GM19351 (cell line): ENCODE measurements at regions not wholly inside any gene's neighbourhood (a gene's known extent, or its start where the extent isn't known, plus 50 kb on each side); places are given as distances from the start of the nearest gene placed in this dataset.

Experiments
- ATAC-seq: cut with Tn5 transposase; IDR thresholded peaks from one replicate; pipeline ENCODE4 v1.9.1; 2021; ENCODE audit warnings: mild to moderate bottlenecking, moderate library complexity; ENCODE audit not compliant: unreplicated experiment

- no peak for ATAC-seq
Measured at GRCh38 chr20:40326784-40327183, 362.3 kb downstream of the MAFB start.

GRCh38 chr20:40325006-40325568 lies 363.9 kb downstream of the MAFB start:
- no peak for ATAC-seq

DNA sequence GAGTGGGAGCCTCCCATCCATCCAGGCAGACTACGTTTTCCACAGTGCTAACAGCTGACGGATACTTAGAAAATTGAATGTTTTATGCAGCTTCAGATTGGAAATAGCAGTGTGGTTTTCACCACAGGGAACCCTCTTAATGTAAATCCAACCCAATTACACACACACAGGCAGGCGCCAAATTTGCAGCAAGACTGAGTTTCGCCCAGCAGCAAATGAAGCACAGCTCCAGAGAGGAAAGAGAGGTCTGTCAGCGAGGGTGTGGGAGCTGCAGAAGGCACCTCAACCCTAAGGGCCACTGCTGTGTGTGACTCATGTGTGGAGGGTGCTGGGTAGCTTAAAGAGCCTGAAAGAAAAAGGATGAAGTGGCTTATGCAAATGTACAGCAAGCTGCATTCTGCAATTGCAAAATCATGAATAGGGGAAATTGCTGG lies 365.7 kb downstream of the MAFB start:
- ATAC-seq = no peak

GRCh38 chr20:40322941-40323340 lies 366.1 kb downstream of the MAFB start:
- no peak for ATAC-seq

- ATAC-seq = no peak
Measured at GRCh38 chr20:40320517-40321011, 368.5 kb downstream of the MAFB start.

- ATAC-seq = no peak
Measured at GRCh38 chr20:40319741-40320516, 369.1 kb downstream of the MAFB start.

- no peak for ATAC-seq
Measured at GRCh38 chr20:40319056-40319455, 370.0 kb downstream of the MAFB start.

- no peak for ATAC-seq
Measured at GRCh38 chr20:40317156-40317790, 371.8 kb downstream of the MAFB start.

DNA sequence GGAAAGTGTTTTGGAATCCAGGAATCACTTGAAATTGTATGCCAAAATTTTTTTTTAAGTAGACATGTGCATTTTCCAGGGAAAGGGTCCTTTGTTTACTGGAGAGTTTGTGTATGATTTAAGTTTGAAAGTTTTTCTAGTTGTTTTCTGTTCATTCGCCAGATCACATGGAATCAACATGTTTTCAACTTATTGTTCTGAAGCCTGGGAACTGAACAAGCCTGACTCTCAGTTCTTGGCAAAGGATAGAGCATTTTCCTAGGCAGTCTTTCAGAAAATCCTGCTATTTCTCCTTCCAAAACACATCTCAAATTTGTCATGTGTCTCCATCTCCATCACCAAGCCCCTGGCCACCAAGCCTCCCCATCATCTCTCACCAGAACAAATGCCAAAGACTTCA lies 374.8 kb downstream of the MAFB start:
- ATAC-seq = no peak

DNA sequence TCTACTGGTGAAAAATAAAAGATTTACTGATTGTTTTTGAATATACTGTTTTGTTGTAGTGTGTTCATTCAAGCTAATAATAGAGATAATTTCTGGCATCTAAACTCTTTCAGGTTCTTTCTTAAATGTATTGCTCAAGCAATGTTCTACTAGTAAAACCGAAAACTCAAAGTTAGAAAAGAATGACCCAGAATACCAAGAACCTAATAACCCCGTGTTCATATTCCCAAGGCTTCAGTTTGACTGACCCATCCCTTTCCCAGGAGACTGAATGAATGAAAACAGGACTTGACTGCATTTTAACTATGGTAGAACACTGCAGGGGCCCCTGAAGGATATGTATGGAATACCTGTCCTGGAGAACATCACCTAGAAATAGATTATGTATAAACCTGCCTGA lies 375.3 kb downstream of the MAFB start:
- no peak for ATAC-seq

GRCh38 chr20:40309731-40310130 lies 379.3 kb downstream of the MAFB start:
- no peak for ATAC-seq

GRCh38 chr20:40307997-40308396 lies 381.0 kb downstream of the MAFB start:
- no peak for ATAC-seq

GRCh38 chr20:40307268-40307667 lies 381.8 kb downstream of the MAFB start:
- ATAC-seq = no peak

- ATAC-seq = no peak
Measured at GRCh38 chr20:40305303-40305702, 383.7 kb downstream of the MAFB start.

GRCh38 chr20:40304119-40304613 lies 384.9 kb downstream of the MAFB start:
- ATAC-seq = no peak

- no peak for ATAC-seq
Measured at GRCh38 chr20:40294747-40295146, 394.3 kb downstream of the MAFB start.

GRCh38 chr20:40294175-40294574 lies 394.9 kb downstream of the MAFB start:
- ATAC-seq = no peak

GRCh38 chr20:40293740-40294139 lies 395.3 kb downstream of the MAFB start:
- no peak for ATAC-seq

DNA sequence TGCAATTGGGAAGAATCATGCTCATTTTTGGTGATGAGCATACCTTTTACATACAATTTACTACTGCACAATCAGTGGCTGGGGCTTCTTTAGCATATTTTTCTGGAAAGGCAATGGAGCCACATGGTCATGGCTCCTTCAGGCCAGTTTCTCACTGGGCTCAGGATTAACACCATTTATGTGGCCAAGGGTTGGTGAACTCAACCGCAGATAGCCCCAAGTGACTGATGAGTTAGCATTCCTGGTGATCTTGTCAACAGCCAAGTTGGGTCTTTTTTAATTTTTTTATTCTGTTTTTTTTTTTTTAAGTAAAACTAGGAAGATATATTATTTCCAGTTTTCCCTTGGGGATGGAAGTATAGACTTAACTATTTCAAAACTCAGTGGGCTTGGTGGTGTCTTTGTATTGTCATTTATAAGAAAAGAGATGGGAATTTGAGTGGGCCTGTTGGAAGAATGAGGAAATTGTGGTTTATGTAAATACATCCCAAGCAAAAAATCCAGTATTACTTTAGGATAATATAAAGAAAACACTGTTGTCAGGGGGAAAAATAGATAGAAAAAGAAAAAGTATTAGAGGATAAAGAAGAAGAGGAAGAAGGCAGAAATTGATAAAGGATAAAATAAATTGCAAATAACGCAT lies 397.4 kb downstream of the MAFB start:
- no peak for ATAC-seq

GRCh38 chr20:40287683-40288082 lies 401.4 kb downstream of the MAFB start:
- ATAC-seq = no peak

DNA sequence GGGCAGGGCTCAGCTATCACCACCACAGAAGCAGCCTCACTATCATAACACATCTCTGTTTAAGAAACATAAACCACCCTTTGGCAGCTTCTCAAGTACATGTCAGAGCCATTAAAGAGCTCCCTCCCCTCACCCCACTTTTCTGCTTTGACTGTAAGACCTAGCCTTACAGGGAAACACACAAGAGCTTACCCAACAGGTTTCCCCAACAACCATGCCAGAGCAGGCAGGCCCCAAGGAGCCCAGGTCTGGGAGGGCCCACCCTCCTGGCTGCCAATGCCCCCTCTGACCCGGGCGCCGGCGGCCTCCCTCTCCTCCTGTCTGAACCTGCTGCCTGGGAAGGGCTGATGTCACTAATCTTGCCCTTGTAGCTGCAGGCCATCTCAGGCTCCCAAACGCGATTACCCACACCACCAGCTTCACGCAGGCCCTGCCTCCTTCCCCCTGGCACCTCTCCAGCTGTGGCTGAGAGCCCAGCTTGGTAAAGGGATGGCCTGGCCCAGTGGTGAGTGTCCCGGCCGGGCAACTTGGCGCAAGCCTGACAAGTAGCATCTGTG lies 402.0 kb downstream of the MAFB start:
- ATAC-seq = no peak
